H54 (cell line): ENCODE measurements at regions not wholly inside any gene's neighbourhood (a gene's known extent, or its start where the extent isn't known, plus 50 kb on each side); places are given as distances from the start of the nearest gene placed in this dataset.
A peak's percentile ranks its signal among the peaks of the same experiment; 100 is the strongest.

Source experiments
- DNase-seq: peaks from one replicate; pipeline ENCODE4 v3.0.0; 2011; ENCODE audit warnings: low spot score, mixed read lengths; ENCODE audit not compliant: insufficient read length
- FAIRE-seq: peaks from 3 replicates; lab custom pipeline; 2011; peaks lifted over from hg19 to GRCh38; lab: Jason Lieb, UNC
- POLR2A ChIP-seq: IDR thresholded peaks from 2 replicates; pipeline ENCODE4 v1.6.1; 2011; ENCODE audit warnings: low read depth, mild to moderate bottlenecking, low read length

- FAIRE-seq: no peak
Observed at GRCh38 chr2:129868151-129868550, 111.3 kb upstream of the RAB6C start.

GRCh38 chr2:129870685-129871241 lies 108.7 kb upstream of the RAB6C start:
- DNase-seq: no peak
- FAIRE-seq: no peak
- no peak for TF ChIP-seq POLR2A

More at GRCh38 chr2:129868151-129868550, 111.3 kb upstream of the RAB6C start:
- no peak for DNase-seq
- no peak for TF ChIP-seq POLR2A

GRCh38 chr2:129872446-129872845 lies 107.0 kb upstream of the RAB6C start:
- DNase-seq (no peak), FAIRE-seq (no peak)

GRCh38 chr2:129876541-129876940 lies 102.9 kb upstream of the RAB6C start:
- DNase-seq: no peak
- TF ChIP-seq POLR2A: no peak
- no peak for FAIRE-seq

More at GRCh38 chr2:129872446-129872845, 107.0 kb upstream of the RAB6C start:
- no peak for TF ChIP-seq POLR2A

GRCh38 chr2:129877289-129877741 lies 102.2 kb upstream of the RAB6C start:
- TF ChIP-seq POLR2A: no peak
- DNase-seq (peak; percentile 80), FAIRE-seq (no peak)

- DNase-seq: peak; percentile 44
Observed at GRCh38 chr2:129877795-129878775, 101.4 kb upstream of the RAB6C start.

GRCh38 chr2:129879614-129880180 lies 99.8 kb upstream of the RAB6C start:
- DNase-seq (no peak), FAIRE-seq (no peak)
- no peak for TF ChIP-seq POLR2A

More at GRCh38 chr2:129877795-129878775, 101.4 kb upstream of the RAB6C start:
- no peak for FAIRE-seq
- TF ChIP-seq POLR2A: no peak

GRCh38 chr2:129880309-129880708 lies 99.2 kb upstream of the RAB6C start:
- FAIRE-seq: no peak
- TF ChIP-seq POLR2A: no peak
- no peak for DNase-seq

GRCh38 chr2:129880971-129881370 lies 98.5 kb upstream of the RAB6C start:
- FAIRE-seq: no peak
- TF ChIP-seq POLR2A: no peak

GRCh38 chr2:129881786-129882396 lies 97.6 kb upstream of the RAB6C start:
- DNase-seq: no peak
- TF ChIP-seq POLR2A: no peak
- no peak for FAIRE-seq

More at GRCh38 chr2:129880971-129881370, 98.5 kb upstream of the RAB6C start:
- no peak for DNase-seq

- FAIRE-seq (no peak), DNase-seq (no peak)
- TF ChIP-seq POLR2A: no peak
Observed at GRCh38 chr2:129882476-129882875, 97.0 kb upstream of the RAB6C start.

- FAIRE-seq: no peak
- no peak for DNase-seq
- no peak for TF ChIP-seq POLR2A
Observed at GRCh38 chr2:129883121-129883520, 96.3 kb upstream of the RAB6C start.

GRCh38 chr2:129884221-129884786 lies 95.2 kb upstream of the RAB6C start:
- no peak for TF ChIP-seq POLR2A
- FAIRE-seq: no peak

GRCh38 chr2:129885735-129886134 lies 93.7 kb upstream of the RAB6C start:
- no peak for TF ChIP-seq POLR2A
- DNase-seq: no peak
- no peak for FAIRE-seq

More at GRCh38 chr2:129884221-129884786, 95.2 kb upstream of the RAB6C start:
- DNase-seq: no peak
